ENCODE measurements at regions not wholly inside any gene's neighbourhood (a gene's known extent, or its start where the extent isn't known, plus 50 kb on each side); places are given as distances from the start of the nearest gene placed in this dataset.

- DNase-seq, result no peak
- Histone ChIP-seq H3K36me3 (no peaks in the 10 kb centered on the region), H3K4me1 (no peaks in the 10 kb centered on the region), H3K27me3 (no peaks in the 10 kb centered on the region), H3K9me3 (no peaks in the 10 kb centered on the region), H3K4me3 (replicated peaks in 1 of 3) (no peak overlapping the region), H3K27ac (no peak overlapping the region)
- TF ChIP-seq POLR2A (IDR thresholded peaks at IDR 0.05), result no peak
- TF ChIP-seq, protein P1, sequence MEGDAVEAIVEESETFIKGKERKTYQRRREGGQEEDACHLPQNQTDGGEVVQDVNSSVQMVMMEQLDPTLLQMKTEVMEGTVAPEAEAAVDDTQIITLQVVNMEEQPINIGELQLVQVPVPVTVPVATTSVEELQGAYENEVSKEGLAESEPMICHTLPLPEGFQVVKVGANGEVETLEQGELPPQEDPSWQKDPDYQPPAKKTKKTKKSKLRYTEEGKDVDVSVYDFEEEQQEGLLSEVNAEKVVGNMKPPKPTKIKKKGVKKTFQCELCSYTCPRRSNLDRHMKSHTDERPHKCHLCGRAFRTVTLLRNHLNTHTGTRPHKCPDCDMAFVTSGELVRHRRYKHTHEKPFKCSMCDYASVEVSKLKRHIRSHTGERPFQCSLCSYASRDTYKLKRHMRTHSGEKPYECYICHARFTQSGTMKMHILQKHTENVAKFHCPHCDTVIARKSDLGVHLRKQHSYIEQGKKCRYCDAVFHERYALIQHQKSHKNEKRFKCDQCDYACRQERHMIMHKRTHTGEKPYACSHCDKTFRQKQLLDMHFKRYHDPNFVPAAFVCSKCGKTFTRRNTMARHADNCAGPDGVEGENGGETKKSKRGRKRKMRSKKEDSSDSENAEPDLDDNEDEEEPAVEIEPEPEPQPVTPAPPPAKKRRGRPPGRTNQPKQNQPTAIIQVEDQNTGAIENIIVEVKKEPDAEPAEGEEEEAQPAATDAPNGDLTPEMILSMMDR (IDR thresholded peaks at IDR 0.05), result no peak
- intact Hi-C loops (cut with DNase I), result no loop called here
- 0% methylated on average over 1 of the region's 1 CpG for WGBS, 2 donors
Observed at GRCh38 chr6:120947111-120947510, 387.2 kb downstream of the TBC1D32 start.

GRCh38 chr6:120945905-120946594, 388.2 kb downstream of the TBC1D32 start:
- 76 to 78% methylated on average over 3 of the region's 3 CpGs for WGBS, 2 donors

DNA sequence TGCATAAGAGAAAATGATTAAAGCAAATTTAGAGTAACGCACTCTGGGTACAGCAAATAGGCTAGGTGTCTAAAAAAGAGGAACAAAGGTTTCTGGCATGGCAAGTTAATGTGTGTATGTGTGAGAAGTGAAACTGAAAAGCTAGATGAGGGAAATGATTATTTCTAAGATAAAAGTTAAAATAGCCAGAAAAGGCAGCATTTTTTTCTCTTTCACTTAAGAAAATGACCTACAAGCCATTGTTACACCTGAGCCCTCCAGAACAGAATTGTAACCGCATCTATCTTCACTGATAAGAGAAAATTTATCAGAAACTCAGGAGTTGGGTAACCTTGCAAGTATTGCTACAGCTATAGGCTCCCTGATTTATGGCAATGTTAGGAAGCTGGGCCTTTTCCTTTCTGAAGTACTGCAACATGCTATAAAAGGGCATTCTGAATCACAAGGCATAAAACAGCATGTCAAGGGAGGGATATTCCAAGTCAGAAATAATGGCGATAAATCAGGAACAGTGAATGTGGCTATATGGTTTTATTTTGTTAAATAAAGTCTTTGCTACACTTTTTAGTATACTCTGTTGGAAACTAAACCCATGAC, 395.3 kb downstream of the TBC1D32 start:
- no peak for TF ChIP-seq POLR2A (IDR thresholded peaks at IDR 0.05)
- TF ChIP-seq, protein P1 (IDR thresholded peaks at IDR 0.05), result no peak
- Histone ChIP-seq H3K27ac (no peak overlapping the region), H3K36me3 (no peaks in the 10 kb centered on the region), H3K4me3 (replicated peaks in 1 of 3) (no peak overlapping the region), H3K9me3 (no peaks in the 10 kb centered on the region), H3K4me1 (no peaks in the 10 kb centered on the region), H3K27me3 (no peaks in the 10 kb centered on the region)
- intact Hi-C loops (cut with DNase I), result no loop called here
- WGBS, 2 donors, result 90 to 97% methylated on average over 3 of the region's 3 CpGs
- DNase-seq, result no peak

More at GRCh38 chr6:120945905-120946594, 388.2 kb downstream of the TBC1D32 start:
- intact Hi-C loops (cut with DNase I), result no loop called here
- no peak overlapping the region for H3K4me3 ChIP-seq (replicated peaks in 1 of 3)
- H3K4me1 ChIP-seq, result no peaks in the 10 kb centered on the region
- H3K36me3 ChIP-seq, result no peaks in the 10 kb centered on the region
- no peak for DNase-seq
- no peak overlapping the region for H3K27ac ChIP-seq
- H3K9me3 ChIP-seq, result no peaks in the 10 kb centered on the region
- no peaks in the 10 kb centered on the region for H3K27me3 ChIP-seq
- TF ChIP-seq POLR2A (IDR thresholded peaks at IDR 0.05), result no peak
- TF ChIP-seq, protein P1 (IDR thresholded peaks at IDR 0.05), result no peak

- intact Hi-C loops (cut with DNase I), result no loop called here
- TF ChIP-seq, protein P1 (IDR thresholded peaks at IDR 0.05), result no peak
- TF ChIP-seq POLR2A (IDR thresholded peaks at IDR 0.05), result no peak
- H3K36me3 ChIP-seq, result no peaks in the 10 kb centered on the region
- no peaks in the 10 kb centered on the region for H3K9me3 ChIP-seq
- no peaks in the 10 kb centered on the region for H3K27me3 ChIP-seq
- no peak for DNase-seq
- no peak overlapping the region for H3K27ac ChIP-seq
- no peak overlapping the region for H3K4me3 ChIP-seq (replicated peaks in 1 of 3)
- H3K4me1 ChIP-seq, result no peaks in the 10 kb centered on the region
- WGBS, 2 donors, result 93 to 95% methylated on average over 1 of the region's 1 CpG
Observed at GRCh38 chr6:120938164-120938875, 396.0 kb downstream of the TBC1D32 start.

DNA sequence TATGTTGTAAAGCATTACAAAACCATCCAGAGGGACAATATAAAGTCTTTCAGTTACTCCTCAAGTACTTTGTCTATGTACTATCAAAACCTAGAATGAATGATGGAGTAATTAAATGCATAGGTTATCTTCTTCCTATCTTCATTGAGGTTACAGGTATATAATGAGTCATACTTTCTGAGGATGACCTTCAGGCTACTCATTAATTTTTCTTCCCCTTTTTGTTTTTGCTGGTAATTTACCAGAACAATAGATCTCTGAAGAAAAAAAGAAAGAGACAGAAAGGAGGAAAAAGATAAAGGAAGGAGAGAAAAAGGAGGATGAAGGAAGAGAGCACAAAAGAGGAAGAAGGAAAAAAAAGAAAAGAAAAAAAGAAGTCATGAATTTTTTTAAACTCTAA, 398.4 kb downstream of the TBC1D32 start:
- no peak overlapping the region for H3K27ac ChIP-seq
- no peak for DNase-seq
- H3K4me1 ChIP-seq, result no peaks in the 10 kb centered on the region
- no peaks in the 10 kb centered on the region for H3K36me3 ChIP-seq
- intact Hi-C loops (cut with DNase I), result no loop called here
- H3K4me3 ChIP-seq (replicated peaks in 1 of 3), result no peak overlapping the region
- no peaks in the 10 kb centered on the region for H3K9me3 ChIP-seq
- TF ChIP-seq, protein P1 (IDR thresholded peaks at IDR 0.05), result no peak
- no peak for TF ChIP-seq POLR2A (IDR thresholded peaks at IDR 0.05)
- H3K27me3 ChIP-seq, result no peaks in the 10 kb centered on the region
